NCI-H2171 treated with DMSO at 0.1 percent for 48 hours (cell line): ENCODE measurements at regions not wholly inside any gene's neighbourhood (a gene's known extent, or its start where the extent isn't known, plus 50 kb on each side); places are given as distances from the start of the nearest gene placed in this dataset.
"Not testable (repeated sequence)": the region's sequence is repeated elsewhere in the genome, so short reads cannot be mapped to it uniquely, and the experiment has no call there.

ENCODE experiments used
- DNase-seq: peaks from one replicate; lab custom pipeline; 2025; lab: John Stamatoyannopoulos, UW

DNA sequence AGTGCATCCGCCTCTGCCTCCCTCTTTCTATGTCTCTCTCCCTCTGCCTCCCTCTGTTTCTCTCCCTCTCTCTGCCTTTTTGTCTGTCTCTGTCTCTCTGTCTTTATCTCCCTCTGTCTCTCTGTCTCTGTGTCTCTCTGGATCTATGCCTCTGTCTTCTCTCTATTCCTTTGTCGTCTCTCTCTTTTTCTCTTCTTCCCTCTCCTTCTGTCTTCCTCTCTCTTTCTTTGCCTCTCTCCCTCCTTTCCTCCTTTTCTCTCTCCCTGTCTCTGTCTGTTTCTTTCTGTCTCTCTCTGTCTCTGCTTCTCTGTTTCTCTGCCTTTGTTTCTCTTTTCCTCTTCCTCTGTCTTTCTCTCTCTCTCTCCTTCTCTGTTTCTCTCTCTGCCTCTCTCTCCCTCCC, 678.8 kb upstream of the NRP1 start:
- DNase-seq: no peak

DNA sequence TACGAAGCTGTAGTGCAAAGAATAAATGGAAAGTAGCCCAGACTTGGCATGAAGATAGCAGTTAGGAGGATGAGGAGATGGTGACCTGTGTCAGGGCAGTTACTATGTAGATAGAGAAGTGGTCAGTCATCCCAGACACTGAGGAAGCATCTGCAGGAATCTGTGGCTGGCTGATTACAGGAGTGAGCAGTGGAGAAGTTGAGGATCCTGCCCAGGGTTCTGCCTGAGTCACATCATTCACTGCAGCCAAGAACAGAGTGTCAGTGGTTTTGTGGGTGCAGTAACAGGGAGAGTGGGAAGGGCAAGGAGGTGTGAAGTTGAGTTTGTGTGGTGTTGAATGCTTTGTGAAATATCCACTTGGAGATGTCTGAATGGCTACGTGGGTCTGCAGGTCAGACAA, 676.4 kb upstream of the NRP1 start:
- no peak for DNase-seq

DNA sequence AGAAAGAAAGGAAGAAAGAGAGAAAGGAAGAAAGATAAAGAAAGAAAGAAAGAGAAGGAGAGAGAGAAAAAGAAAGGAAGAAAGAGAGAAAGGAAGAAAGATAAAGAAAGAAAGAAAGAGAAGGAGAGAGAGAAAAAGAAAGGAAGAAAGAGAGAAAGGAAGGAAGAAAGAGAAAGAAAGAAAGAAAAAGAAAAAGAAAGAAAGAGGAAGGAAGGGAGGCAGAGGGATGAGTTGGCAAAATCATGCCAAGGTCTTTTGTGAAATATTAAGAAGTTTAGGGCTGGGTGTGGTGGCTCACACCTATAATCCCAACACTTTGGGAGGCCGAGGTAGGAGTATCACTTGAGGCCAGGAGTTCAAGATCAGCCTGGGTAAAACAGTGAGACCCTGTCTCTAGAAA, 675.8 kb upstream of the NRP1 start:
- DNase-seq: not testable (repeated sequence)

DNA sequence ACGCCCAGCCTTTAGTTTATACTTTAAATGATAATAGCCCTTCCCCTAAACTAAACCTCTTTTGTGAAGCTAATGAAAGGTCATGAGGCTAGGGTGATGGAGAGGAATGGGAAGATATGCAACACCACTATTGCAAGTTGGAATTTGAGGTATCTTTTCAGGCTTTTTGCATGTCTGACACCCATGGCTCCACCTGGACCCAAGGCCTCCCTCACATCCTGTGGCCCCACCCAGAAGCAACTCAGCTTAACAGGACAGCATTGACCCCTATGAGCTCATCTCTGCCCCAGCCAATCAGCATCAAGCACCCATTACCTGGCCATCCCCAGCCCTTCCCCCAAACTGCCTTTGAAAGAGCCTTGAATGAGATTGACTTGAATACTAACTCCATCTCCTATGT, 674.2 kb upstream of the NRP1 start:
- no peak for DNase-seq

- no peak for DNase-seq
Observed at GRCh38 chr10:34006471-34006870, 672.0 kb upstream of the NRP1 start.

- DNase-seq: no peak
Observed at GRCh38 chr10:34003561-34003960, 669.1 kb upstream of the NRP1 start.

DNA sequence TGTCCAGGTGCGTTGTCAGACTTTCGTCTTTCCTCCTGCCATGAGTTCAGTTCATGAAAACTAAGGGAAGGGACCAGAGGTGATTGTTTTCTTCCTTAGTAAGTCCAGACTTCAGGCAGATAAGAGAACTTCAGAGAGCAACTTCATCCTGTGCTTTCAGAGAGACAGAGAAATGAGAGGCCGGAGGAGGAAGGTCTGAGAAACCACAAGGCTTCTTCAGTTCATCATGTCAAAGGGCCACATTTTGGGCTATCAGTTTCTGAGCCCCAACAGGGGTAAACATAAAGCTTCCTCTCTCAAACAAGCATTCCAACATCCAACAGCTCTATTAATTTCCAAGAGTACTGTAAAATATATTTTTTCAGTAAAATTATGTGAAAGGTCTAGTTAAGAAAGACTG, 668.4 kb upstream of the NRP1 start:
- no peak for DNase-seq

GRCh38 chr10:34001831-34002230, 667.4 kb upstream of the NRP1 start:
- no peak for DNase-seq

DNA sequence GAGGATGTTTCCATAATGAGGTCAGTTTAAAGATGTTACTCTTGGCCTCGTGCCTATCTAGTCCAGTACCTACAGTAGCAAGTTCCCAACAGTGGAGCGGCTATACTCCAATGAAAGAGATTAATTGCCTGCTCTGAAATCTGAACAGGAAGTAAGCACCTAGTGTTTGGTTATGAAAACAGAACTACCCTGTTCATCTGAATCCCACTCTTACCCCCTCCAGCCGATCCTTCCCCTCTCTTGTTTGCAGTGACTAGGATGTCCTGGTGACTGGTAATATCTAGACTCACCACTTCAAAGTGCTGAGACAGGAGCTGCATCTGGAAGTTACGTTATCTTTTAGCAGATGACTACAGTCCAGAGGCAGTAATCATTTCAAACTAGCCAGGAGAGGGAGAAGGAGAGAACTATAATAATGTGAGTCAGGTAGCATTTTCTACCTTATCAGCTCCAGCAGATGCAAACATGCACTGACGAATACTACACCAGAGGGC, 666.7 kb upstream of the NRP1 start:
- no peak for DNase-seq

DNA sequence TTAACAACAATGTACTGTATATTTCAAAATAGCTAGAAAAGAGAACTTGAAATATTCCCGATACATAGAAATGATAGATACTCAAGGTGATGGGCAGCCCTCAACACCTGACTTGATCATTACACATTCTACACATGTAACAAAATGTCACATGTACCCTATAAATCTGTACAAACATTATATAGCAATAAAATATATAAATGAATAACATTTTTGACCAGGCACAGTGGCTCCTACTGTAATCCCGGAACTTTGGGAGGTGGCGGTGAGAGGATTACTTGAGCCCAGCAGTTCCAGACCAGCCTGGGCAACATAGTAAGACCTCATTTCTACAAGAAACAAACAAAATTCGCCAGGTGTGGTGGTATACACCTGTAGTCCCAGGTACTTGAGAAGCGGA, 659.5 kb upstream of the NRP1 start:
- no peak for DNase-seq

- no peak for DNase-seq
Observed at GRCh38 chr10:33991924-33992323, 657.5 kb upstream of the NRP1 start.

DNA sequence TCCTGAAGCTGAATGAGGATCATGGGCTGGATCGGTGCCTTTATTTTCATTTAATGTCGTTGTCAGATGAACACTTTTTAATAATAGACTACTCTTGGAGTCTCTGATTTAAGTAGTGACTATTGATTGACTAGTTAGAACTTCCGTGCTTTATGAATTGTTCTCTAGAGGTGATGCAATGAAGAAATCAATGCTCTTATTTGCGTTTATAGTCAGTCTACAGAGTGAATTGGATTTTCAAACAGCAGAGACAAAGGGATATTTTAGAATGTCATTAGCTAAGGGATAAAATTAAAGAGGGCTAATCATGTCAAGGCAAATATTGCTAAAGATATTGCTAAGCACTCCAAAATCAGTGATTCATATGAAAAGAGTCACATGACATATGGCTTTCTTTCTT, 652.0 kb upstream of the NRP1 start:
- DNase-seq: no peak

- no peak for DNase-seq
Observed at GRCh38 chr10:33986016-33986415, 651.5 kb upstream of the NRP1 start.

DNA sequence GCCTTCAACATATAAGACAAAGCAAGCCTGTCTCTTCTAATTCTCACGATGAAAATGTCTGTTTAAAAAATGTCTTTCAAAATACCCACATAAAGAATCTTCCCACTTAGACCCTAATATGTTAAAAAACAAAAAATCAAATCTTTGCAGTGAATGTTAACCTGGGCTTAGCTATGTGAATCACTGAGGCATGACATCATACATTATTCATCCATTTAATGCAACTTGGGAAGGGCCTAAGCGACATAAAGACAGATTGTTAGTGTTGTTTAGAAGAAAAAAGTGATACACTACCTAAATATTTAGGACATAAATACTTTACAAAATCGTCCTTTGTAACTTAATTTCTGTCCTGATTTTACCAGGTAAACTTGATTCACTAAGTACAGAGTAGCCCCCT, 648.5 kb upstream of the NRP1 start:
- no peak for DNase-seq

DNA sequence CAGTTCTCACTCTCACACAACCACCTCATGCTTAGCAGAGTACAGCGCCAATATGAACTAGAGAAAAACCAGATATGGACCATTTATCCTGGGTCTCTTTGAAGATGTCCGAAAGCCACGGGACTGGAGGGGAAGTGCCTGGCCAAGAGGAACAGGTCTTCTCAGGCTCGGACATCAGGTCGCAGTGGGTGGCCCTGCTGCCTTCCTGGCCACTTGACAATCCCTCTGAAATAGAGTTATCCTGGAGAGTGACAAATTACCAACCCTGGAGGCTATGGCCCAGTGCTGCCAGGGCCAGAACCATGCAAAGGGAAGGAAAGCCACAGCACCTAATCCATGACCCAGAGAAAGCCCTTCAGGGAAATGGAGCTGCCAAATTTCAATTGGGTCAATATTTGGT, 646.8 kb upstream of the NRP1 start:
- no peak for DNase-seq

GRCh38 chr10:33979195-33979594, 644.7 kb upstream of the NRP1 start:
- DNase-seq: no peak

- DNase-seq: no peak
Observed at GRCh38 chr10:33975481-33975880, 641.0 kb upstream of the NRP1 start.

GRCh38 chr10:33974976-33975478, 640.6 kb upstream of the NRP1 start:
- DNase-seq: no peak

DNA sequence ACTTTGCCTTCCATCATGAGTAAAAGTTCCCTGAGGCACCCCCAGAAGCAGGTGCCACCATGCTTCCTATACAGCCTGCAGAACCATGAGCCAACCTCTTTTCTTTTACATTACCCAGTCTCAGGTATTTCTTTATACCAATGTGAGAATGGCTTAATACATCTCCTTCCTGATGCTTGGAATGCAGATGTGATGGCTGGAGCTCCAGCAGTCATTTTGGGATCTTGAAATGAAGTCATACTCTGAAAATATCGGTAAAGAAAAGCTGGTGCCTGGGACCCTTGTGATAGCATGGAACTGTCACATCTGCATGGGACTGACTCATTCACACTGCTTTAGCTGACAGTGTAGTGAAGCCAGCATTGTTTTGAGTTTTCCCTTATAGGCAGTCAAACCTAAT, 634.5 kb upstream of the NRP1 start:
- DNase-seq: no peak

DNA sequence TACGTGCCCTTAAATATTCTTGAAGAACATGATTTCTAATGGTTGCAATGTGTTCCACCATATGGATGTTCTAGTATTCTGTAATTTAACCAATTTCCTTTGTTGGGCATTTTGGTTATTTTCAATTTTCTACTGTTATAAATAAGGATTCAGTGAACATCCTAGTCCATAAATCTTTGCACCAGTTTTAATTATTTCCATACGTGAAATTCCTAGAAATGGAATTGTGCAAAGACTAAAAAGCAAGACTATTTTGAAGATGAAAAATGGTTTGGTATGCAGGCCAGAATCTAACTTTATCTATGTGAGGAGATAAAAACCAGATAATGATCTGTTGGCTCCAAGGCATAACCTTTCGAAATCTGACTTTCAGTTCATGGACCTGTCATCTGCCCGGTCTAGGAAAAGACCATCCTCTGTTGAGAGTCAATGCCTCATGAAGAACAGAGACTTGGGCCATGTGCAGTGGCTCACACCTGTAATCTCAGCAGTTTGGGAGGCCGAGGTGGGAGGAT, 633.2 kb upstream of the NRP1 start:
- DNase-seq: no peak

GRCh38 chr10:33966946-33967345, 632.5 kb upstream of the NRP1 start:
- no peak for DNase-seq

DNA sequence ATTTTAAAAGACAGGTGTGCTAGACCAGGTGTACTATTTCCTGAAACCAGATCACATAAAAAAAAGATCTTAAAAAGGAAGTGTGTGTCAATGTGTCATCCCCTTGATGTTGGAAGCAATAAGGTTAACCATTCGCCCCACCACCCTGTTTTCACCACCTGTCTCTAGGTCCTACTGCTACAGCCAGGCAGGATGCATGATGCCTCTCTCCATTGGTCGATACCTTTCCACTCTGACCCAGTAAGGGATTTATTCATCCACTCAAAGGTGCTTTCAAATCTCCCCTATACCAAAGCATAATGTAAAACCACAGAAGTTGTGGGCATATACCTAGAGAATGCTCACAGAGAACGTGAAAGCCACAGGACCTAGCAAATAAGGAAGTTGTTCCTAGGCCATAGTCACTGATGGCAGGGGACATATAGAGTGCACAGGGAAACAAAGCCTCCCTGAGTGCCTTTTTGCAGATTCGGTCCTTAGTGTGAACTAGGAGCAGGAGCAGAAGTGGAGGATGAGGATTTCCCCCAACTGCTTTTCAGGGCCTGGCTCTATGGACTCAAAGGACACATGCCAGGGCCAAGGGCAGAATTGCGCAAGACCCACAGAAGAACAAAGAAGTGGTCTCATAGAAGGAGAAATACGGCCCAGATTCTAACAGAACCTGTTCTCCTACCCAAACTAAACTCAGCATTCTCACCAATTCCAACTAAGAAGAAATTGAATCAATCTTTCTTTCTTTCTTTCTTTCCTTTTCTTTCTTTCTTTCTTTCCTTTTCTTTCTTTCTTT, 631.5 kb upstream of the NRP1 start:
- no peak for DNase-seq

DNA sequence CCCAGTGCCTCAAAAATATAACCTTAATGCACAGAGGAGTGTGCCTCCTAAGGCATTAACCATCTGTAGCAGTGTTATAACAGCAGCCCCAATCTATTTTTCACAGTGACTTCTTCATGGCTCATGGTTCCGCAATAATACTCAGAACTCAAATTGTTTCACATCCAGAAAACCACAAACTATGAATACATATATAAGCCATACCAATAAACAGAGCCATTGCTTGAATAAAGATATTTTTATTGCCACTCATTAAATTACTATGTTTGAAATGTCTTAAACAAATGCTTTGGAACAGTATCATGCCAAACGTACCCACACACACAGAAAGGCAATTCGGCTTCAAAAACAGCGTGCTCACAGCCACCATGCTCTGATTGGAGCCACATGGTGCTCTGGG, 629.3 kb upstream of the NRP1 start:
- DNase-seq: no peak

- DNase-seq: not testable (repeated sequence)
Observed at GRCh38 chr10:33956322-33956721, 621.9 kb upstream of the NRP1 start.
